ENCODE measurements at regions not wholly inside any gene's neighbourhood (a gene's known extent, or its start where the extent isn't known, plus 50 kb on each side); places are given as distances from the start of the nearest gene placed in this dataset.

DNA sequence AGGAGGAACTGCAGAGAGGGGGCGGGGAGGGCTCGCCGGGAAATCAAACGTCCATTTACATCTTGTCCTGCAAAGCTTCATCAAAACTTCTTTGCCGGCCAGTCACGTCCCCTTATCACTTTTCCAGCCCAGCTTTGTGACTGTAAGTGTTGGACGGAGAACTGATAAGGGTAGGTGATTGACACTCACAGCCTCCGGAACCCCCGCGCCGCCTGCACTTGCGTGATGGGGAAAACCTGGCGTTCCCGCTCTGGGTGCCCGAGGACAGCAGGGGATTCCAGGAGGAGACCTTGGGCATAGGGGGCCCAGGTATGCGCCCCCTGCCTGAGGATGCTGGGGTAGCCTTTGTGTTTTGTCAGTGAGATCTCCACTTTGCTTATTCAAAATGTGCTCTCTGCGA lies 72.8 kb upstream of the ANKRD34C start:
- TF ChIP-seq, protein P1, sequence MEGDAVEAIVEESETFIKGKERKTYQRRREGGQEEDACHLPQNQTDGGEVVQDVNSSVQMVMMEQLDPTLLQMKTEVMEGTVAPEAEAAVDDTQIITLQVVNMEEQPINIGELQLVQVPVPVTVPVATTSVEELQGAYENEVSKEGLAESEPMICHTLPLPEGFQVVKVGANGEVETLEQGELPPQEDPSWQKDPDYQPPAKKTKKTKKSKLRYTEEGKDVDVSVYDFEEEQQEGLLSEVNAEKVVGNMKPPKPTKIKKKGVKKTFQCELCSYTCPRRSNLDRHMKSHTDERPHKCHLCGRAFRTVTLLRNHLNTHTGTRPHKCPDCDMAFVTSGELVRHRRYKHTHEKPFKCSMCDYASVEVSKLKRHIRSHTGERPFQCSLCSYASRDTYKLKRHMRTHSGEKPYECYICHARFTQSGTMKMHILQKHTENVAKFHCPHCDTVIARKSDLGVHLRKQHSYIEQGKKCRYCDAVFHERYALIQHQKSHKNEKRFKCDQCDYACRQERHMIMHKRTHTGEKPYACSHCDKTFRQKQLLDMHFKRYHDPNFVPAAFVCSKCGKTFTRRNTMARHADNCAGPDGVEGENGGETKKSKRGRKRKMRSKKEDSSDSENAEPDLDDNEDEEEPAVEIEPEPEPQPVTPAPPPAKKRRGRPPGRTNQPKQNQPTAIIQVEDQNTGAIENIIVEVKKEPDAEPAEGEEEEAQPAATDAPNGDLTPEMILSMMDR (IDR thresholded peaks at IDR 0.05; ENCODE audit: borderline replicate concordance, extremely low read depth, low read length, poor library complexity, severe bottlenecking), result no peak
- no peak for TF ChIP-seq EZH2 (IDR thresholded peaks at IDR 0.05; ENCODE audit: borderline replicate concordance, low read depth, low read length, severe bottlenecking)
